Esophagus squamous epithelium (tissue), 5 donors: ENCODE measurements at regions not wholly inside any gene's neighbourhood (a gene's known extent, or its start where the extent isn't known, plus 50 kb on each side); places are given as distances from the start of the nearest gene placed in this dataset.

ENCODE experiments used
- DNase-seq: peaks from one replicate; lab custom pipeline; 2025; lab: John Stamatoyannopoulos, UW
- H3K27ac ChIP-seq, 4 donors: fragments of 200-600 bp; sonication (generic); one replicate each; pipeline ENCODE4 v1.5.1; 2016 to 2019; ENCODE audit warnings: mild to moderate bottlenecking in 1 of 4
- H3K27me3 ChIP-seq, 4 donors: fragments of 200-600 bp; sonication (generic); 1 replicate in 3 of 4; 2 replicates in 1 of 4; pipeline versions ENCODE4 v1.5.1 to v1.6.0; 2017 to 2021; ENCODE audit warnings: antibody characterized with exemption in 1 of 4
- H3K36me3 ChIP-seq, 3 donors: fragments of 200-600 bp; sonication (generic); one replicate each; pipeline ENCODE4 v1.5.1; 2016 to 2019
- H3K4me1 ChIP-seq, 3 donors: fragments of 200-600 bp; sonication (generic); one replicate each; pipeline ENCODE4 v1.5.1; 2017 to 2019
- H3K4me3 ChIP-seq, 4 donors: fragments of 200-600 bp; sonication (generic); 1 replicate in 3 of 4; 2 replicates in 1 of 4; pipeline ENCODE4 v1.5.1; 2016 to 2019; ENCODE audit warnings: mild to moderate bottlenecking in 2 of 4, moderate library complexity in 1 of 4
- H3K9me3 ChIP-seq, 3 donors: fragments of 200-600 bp; sonication (generic); one replicate each; pipeline ENCODE4 v1.5.1; 2016 to 2019
- POLR2A ChIP-seq, 4 donors: fragments of 450-650 bp; IDR thresholded peaks; one replicate each; pipeline ENCODE4 v1.6.1; 2017; ENCODE audit warnings: antibody characterized with exemption in 4 of 4, mild to moderate bottlenecking in 4 of 4, moderate library complexity in 3 of 4
- WGBS, 2 donors: methylation state at CpG; one replicate each; pipeline ENCODE4 v1.1.5; 2018; 5-methylcytosine and 5-hydroxymethylcytosine counted together
- intact Hi-C: fragments of 100-400 bp; cut with DNase I; formaldehyde crosslinking; loops from one replicate; pipeline ENCODE4 v1.15.0; 2022
- TF ChIP-seq, protein P1 (sequence below), 6 experiments: fragments of 450-650 bp in 4 of 6; fragments of 200-600 bp in 2 of 6; sonication (generic) in 2 of 6; IDR thresholded peaks; one replicate each; pipeline ENCODE4 v1.5.1; 2016 to 2019; ENCODE audit warnings: antibody characterized with exemption in 6 of 6, mild to moderate bottlenecking in 4 of 6, moderate library complexity in 4 of 6
- donor health status: DM: yes; HTN: yes; CAD: no.

DNA sequence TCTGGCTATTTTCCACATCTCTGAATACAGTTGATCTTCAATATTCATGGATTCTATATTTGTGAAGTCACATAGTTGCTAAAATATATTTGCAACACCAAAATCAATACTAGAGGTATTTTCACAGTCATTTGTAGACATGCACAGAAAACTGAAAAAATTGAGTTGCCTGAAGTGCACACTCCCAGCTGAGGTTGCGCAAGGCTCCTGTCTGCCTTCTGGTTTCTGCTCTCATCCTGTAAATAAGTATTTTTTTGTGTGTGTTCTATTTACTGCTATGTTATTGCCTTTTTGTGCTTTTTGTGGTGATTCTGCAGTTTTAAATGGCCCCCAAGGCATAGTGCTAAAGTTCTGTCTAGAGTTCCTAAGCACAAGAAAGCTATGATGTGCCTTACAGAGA is 371.1 kb upstream of the GRAMD2B start:
- 95 to 96% methylated on average over 1 of the region's 1 CpG for WGBS, 2 donors
- Histone ChIP-seq H3K27me3 (no peaks in the 10 kb centered on the region), H3K9me3 (no peaks in the 10 kb centered on the region), H3K27ac (no peak overlapping the region), H3K36me3 (no peaks in the 10 kb centered on the region), H3K4me1 (no peaks in the 10 kb centered on the region), H3K4me3 (no peak overlapping the region)
- intact Hi-C loops, result no loop called here
- no peak for DNase-seq
- no peak for TF ChIP-seq POLR2A (IDR thresholded peaks at IDR 0.05)
- TF ChIP-seq, protein P1, sequence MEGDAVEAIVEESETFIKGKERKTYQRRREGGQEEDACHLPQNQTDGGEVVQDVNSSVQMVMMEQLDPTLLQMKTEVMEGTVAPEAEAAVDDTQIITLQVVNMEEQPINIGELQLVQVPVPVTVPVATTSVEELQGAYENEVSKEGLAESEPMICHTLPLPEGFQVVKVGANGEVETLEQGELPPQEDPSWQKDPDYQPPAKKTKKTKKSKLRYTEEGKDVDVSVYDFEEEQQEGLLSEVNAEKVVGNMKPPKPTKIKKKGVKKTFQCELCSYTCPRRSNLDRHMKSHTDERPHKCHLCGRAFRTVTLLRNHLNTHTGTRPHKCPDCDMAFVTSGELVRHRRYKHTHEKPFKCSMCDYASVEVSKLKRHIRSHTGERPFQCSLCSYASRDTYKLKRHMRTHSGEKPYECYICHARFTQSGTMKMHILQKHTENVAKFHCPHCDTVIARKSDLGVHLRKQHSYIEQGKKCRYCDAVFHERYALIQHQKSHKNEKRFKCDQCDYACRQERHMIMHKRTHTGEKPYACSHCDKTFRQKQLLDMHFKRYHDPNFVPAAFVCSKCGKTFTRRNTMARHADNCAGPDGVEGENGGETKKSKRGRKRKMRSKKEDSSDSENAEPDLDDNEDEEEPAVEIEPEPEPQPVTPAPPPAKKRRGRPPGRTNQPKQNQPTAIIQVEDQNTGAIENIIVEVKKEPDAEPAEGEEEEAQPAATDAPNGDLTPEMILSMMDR (IDR thresholded peaks at IDR 0.05), result no peak

DNA sequence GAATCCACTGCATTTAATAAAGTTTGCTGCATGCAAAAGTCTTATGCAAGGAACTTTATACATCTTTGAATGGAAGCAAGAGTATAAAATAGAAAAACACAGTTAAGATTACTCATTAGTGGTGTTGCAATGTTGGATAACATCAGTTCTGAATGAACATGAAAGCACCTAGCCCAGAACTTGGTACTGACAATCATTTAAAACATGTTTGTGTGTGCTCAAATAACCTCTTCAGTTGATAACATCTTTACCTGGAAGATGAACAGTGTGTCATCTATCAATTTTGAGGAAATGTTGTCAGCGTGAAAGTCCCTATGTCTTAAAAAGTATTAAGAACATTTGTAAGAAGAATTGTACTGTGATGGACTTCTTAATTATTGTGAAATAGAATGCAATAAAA is 370.4 kb upstream of the GRAMD2B start:
- no peak for DNase-seq
- no peaks in the 10 kb centered on the region for H3K36me3 ChIP-seq
- TF ChIP-seq, protein P1 (IDR thresholded peaks at IDR 0.05), result no peak
- no peak for TF ChIP-seq POLR2A (IDR thresholded peaks at IDR 0.05)
- H3K27me3 ChIP-seq, result no peaks in the 10 kb centered on the region
- no peak overlapping the region for H3K4me3 ChIP-seq
- 77 to 93% methylated on average over 1 of the region's 1 CpG for WGBS, 2 donors
- no peak overlapping the region for H3K27ac ChIP-seq
- intact Hi-C loops, result no loop called here
- H3K4me1 ChIP-seq, result no peaks in the 10 kb centered on the region
- H3K9me3 ChIP-seq, result no peaks in the 10 kb centered on the region

DNA sequence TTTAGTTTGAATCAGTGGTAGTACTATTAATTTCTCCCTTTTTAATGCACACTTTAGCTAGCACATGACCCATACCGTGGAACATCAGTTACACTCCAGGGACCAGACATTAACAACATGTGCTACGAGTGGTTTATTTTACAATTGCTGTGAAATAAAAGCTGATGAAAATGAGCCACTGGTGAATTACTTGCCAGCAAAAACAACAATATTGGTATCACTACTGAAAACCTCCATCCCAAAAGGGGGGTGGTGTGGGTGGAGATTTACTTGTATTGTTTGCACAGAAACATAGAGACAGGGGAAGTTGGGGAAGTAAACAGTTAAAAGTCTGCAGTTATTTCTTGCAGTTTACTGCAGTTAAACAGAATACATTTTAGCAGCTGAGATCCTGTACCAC is 369.6 kb upstream of the GRAMD2B start:
- no peaks in the 10 kb centered on the region for H3K9me3 ChIP-seq
- intact Hi-C loops, result no loop called here

DNA sequence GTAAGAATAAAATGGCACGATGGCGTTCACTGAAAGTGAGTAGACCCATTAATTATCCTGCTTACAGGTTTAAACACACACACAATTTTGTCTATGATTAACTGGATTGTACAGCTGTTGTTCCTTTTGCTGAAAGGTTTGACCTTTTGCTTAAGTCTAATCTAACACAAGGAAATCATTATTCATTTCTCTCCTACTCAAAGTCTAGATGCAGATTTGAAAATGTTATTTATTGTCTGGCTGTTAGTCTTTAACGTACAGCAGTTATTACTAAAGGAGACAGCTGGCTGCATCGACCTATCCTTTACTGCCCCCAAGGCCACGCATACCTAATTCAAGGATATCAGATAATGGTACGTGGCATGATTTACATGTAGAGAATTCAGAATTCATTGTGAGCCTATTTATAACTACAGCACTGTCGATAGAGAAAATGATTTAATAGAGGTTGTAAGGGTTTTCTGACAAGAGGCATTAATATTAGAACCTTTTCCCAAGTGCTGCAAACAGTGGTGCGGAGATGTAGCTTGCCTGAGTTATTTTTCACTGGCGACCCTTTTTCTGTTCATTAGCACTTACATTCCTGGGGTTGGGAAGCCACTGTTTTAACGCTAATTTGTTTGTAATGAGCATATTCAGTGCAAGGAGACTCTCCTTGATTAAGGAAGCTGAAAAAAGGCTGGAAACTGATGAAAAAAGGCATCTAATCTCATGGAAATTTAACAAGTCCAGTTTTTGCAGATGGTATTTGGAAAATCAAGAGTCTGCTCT is 368.4 kb upstream of the GRAMD2B start:
- Histone ChIP-seq H3K4me3 (no peak overlapping the region), H3K36me3 (no peaks in the 10 kb centered on the region), H3K4me1 (no peaks in the 10 kb centered on the region), H3K9me3 (no peaks in the 10 kb centered on the region), H3K27me3 (no peaks in the 10 kb centered on the region), H3K27ac (no peak overlapping the region)
- no peak for DNase-seq
- WGBS, 2 donors, result 48 to 54% methylated on average over 10 of the region's 10 CpGs
- no peak for TF ChIP-seq POLR2A (IDR thresholded peaks at IDR 0.05)
- TF ChIP-seq, protein P1 (IDR thresholded peaks at IDR 0.05), result no peak
- intact Hi-C loops, result no loop called here

More for the DNA sequence above, 369.6 kb upstream of the GRAMD2B start:
- Histone ChIP-seq H3K27me3 (no peaks in the 10 kb centered on the region), H3K4me1 (no peaks in the 10 kb centered on the region), H3K4me3 (no peak overlapping the region), H3K36me3 (no peaks in the 10 kb centered on the region), H3K27ac (no peak overlapping the region)
- TF ChIP-seq, protein P1 (IDR thresholded peaks at IDR 0.05), result no peak
- TF ChIP-seq POLR2A (IDR thresholded peaks at IDR 0.05), result no peak
- DNase-seq, result no peak
- 71 to 77% methylated on average over 2 of the region's 2 CpGs for WGBS, 2 donors

DNA sequence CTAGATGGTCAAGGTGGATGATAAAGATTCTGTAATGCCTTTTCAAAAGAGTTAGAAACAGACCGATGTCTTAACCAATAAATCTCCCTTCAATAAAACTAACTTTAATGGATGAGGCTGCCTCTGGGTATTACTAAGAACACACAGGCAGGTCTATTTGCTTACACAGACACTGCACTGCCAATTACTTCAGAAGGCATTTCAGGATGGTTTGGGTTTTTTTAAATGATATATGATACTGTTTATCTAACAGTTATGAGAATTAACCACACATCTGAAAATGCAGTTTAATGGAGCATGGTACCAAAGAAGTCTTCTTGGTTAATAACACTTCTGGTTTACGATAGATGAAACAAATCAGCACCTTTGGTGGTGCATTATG is 367.9 kb upstream of the GRAMD2B start:
- no peak overlapping the region for H3K4me3 ChIP-seq
- H3K27ac ChIP-seq, result no peak overlapping the region
- intact Hi-C loops, result no loop called here
- no peaks in the 10 kb centered on the region for H3K4me1 ChIP-seq
- no peaks in the 10 kb centered on the region for H3K9me3 ChIP-seq
- no peak for DNase-seq
- no peaks in the 10 kb centered on the region for H3K36me3 ChIP-seq
- WGBS, 2 donors, result 78 to 85% methylated on average over 2 of the region's 2 CpGs
- no peaks in the 10 kb centered on the region for H3K27me3 ChIP-seq
- TF ChIP-seq POLR2A (IDR thresholded peaks at IDR 0.05), result no peak
- TF ChIP-seq, protein P1 (IDR thresholded peaks at IDR 0.05), result no peak
